ENCODE measurements at regions not wholly inside any gene's neighbourhood (a gene's known extent, or its start where the extent isn't known, plus 50 kb on each side); places are given as distances from the start of the nearest gene placed in this dataset.

GRCh38 chr16:27692576-27692975 is 142.6 kb downstream of the KATNIP start:
- TF ChIP-seq HDAC6 (IDR thresholded peaks at IDR 0.05; ENCODE audit: low read depth, low read length) (no peak), POLR2AphosphoS5 (IDR thresholded peaks at IDR 0.05; ENCODE audit: control insufficient read depth, insufficient read depth, low read depth, low read length) (no peak), RAD21 (CRISPR knock-in tag; conservative IDR thresholded peaks at IDR 0.05 in 1 of 2, IDR thresholded peaks at IDR 0.05 in 1 of 2) (no peak), HMGXB4 (CRISPR knock-in tag; IDR thresholded peaks at IDR 0.05) (no peak), TCF7L2 (IDR thresholded peaks at IDR 0.05; ENCODE audit: low read depth, low read length) (no peak)
- TF ChIP-seq, protein P1, sequence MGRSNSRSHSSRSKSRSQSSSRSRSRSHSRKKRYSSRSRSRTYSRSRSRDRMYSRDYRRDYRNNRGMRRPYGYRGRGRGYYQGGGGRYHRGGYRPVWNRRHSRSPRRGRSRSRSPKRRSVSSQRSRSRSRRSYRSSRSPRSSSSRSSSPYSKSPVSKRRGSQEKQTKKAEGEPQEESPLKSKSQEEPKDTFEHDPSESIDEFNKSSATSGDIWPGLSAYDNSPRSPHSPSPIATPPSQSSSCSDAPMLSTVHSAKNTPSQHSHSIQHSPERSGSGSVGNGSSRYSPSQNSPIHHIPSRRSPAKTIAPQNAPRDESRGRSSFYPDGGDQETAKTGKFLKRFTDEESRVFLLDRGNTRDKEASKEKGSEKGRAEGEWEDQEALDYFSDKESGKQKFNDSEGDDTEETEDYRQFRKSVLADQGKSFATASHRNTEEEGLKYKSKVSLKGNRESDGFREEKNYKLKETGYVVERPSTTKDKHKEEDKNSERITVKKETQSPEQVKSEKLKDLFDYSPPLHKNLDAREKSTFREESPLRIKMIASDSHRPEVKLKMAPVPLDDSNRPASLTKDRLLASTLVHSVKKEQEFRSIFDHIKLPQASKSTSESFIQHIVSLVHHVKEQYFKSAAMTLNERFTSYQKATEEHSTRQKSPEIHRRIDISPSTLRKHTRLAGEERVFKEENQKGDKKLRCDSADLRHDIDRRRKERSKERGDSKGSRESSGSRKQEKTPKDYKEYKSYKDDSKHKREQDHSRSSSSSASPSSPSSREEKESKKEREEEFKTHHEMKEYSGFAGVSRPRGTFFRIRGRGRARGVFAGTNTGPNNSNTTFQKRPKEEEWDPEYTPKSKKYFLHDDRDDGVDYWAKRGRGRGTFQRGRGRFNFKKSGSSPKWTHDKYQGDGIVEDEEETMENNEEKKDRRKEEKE (IDR thresholded peaks at IDR 0.05; ENCODE audit: borderline replicate concordance in 1 of 2, control insufficient read depth in 1 of 2, low read depth in 2 of 2, low read length in 1 of 2), result no peak
